HG02763 (cell line): ENCODE measurements at regions not wholly inside any gene's neighbourhood (a gene's known extent, or its start where the extent isn't known, plus 50 kb on each side); places are given as distances from the start of the nearest gene placed in this dataset.
A peak's percentile ranks its signal among the peaks of the same experiment; 100 is the strongest.

ENCODE experiments used
- ATAC-seq: cut with Tn5 transposase; IDR thresholded peaks from one replicate; pipeline ENCODE4 v1.9.1; 2021; ENCODE audit warnings: mild to moderate bottlenecking, moderate library complexity; ENCODE audit not compliant: unreplicated experiment

DNA sequence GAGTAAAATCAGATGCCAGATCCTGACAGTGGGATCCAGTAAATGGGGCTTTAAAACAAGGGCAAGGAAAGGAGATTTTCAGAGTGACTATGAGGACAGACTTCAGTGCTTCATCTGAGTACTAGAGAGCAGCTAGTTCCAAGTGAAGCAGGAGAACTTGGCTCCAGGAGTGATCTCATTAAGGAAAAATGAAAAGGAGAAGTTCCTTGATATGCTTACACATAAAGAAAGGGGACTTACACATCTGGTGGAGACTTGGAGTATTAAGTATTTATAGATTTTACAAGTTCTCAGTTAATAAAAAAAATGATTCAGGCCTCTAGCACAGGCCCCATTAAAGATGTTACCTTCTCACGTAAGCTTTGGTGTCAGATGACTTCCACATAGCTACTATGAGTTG, 105.8 kb downstream of the ICOS start:
- ATAC-seq = no peak

DNA sequence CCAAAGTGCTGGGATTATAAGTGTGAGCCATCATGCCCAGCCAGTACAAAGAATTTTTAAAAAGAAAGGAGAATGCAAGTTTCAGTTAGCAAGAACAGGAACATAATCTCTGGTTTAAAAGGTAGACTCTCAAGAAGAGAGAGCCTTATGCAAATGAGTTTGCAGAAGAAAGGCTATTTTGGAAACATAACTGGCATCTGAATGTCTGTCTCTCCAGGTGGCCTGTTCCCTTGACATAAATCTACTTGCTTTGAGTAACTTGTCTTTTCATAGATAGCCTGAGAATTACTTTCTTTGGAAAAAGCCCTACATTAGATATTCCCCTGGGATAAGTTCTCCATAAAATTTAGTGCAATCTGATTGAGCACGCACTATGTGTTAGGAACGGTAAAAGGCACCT, 109.6 kb downstream of the ICOS start:
- ATAC-seq = peak; percentile 91

DNA sequence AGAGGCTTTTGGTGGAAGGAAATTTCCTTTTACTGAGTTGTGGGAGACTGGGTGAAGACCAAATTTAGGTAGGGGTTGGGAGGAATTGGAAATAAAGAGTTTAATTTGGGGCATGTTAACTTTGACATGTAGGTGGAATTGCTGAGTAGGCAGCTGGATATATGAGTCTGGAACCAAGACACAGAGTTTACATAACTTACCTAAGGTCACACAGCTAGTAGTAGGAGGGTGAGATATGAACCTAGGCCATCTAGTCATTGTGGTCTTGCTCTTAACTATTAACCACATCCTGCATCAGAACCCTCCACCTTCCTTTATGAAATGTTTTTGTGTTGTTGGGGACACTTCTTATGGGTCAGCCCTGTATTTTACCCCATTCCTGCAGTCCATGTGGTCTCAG, 113.1 kb downstream of the ICOS start:
- peak; percentile 75 for ATAC-seq

DNA sequence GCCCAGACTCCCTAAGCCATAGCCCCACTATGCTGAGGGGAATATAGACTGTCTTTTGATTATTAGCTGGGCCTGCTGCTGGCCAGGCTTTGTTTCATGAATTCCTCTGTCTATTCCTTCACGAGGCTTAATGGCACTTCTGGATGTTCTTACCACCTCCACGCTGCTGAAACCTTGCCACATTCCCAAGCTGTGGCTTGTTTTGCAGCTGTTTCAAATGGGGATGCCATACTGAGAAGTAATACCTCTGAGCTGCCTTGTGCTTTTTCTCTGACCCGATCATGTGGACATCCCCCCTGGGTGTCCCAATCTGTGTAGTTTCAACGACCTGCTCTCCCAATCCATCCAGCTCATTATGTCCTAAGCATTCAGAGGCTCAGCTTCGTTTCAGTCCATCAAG, 114.1 kb downstream of the ICOS start:
- ATAC-seq = no peak

DNA sequence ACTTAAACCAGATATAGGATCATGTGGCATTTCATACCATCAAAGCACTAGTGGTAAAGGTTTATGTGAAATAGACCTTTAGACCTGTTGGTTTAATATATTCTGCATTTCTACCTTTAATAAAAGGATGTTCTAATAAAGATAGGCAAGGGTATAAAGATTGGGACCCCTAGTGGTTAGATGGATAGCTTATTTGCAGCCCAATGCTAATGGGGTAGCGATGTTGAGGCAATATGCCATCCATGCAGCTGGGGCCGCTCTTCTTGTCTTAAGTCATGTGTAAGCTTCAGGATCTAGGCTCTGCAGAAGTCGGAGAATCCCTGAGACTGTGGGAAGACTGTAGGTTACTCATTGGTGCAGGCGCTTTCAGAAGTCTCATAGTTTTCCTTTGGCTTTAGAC, 114.9 kb downstream of the ICOS start:
- ATAC-seq = no peak

DNA sequence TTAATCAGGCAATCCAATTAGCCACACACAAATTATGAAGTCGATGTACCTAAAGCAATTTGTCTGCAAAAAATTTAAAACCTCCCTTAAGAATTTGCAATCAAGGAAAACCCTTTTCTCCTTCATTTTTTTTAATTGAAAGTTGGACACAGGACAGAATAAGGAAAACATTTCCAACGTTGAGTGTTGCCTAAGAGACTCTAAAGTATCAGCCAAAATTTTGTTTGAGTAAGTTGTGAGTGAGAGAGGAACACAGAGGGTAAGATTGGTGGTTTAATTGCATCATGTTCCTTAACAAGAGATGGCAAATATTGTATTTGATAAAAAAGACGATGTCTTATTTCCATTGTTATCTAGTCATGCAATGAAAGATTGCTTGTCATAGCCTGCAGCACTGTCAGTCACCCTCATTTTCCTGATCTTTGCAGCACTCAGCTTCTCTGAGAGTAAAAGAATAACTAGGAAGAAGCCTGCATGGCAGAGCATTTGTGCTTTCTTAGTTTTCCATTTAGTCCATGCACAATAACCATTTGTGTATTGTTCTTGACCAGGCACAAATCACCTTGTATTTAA, 115.5 kb downstream of the ICOS start:
- ATAC-seq = no peak

DNA sequence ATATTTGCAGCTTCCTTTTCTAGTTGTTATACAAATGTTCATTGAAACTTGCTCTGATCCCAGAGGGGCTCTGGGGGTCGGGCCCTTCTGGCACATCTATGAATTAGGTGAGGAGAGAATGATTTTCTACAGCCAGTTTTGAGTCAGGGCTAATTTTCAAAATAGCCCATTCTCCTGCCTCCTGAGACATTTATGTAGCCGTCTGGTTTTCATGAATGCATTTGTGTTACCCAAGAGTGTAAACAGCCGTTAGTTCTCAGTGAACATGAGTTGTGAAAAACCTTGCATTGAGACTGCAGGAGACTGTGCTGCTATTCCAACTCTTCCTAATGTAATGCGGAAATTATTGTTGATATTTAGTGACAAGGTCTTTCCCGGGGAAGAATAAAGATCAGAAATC, 122.5 kb downstream of the ICOS start:
- no peak for ATAC-seq

DNA sequence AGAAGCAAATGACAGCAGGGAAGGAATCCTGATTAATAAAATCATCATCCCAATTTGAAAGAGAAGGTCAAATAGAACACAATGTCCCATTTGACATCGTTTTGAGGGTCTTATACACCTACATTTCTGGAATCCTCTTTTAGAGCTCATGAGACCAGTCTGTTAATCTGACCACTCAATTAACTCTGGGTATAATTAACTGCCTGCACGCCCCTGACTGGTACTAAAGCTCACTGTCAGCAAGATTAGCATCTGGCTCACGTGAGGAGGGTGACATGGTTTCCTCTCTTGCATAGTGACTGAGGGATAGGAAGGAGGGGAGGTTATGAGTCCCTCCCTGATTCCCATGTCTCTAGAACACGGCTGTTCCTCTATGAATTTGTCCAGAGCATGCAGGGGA, 124.3 kb downstream of the ICOS start:
- ATAC-seq = no peak

DNA sequence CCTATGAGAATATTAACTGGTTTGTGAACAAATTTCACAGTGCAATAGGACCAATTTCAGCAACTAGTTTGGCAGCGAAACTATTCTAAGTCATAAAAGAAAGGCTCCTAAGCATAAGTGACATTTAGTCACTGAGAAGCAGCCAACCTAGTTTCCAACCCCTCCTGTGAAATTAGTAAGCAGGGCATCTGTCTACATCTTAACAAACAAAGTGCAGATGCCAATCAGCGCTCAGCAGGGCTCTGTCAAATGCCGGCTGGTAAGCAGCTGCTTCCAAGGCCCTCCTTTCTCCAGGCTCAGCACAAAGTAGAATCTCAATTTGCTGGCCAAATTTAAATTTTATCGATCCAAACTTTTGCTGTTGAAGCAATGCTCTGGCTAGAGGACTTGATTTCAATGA, 124.7 kb downstream of the ICOS start:
- ATAC-seq = no peak

DNA sequence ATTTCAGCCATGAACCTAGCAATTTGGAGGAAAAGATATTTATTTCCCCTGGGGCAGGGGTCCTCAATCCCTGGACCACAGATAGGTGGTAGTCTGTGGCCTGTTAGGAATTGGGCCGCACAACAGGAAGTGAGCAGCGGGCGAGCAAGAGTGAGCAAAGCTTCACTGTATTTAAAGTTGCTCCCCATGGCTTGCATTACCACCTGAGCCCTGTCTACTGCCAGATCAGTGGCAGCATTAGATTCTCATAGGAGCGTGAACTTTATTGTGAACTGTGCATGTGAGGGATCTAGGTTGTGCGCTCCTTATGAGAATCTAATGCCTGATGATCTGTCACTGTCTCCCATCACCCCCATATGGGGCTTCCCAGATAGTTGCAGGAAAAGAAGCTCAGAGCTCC, 127.6 kb downstream of the ICOS start:
- no peak for ATAC-seq

DNA sequence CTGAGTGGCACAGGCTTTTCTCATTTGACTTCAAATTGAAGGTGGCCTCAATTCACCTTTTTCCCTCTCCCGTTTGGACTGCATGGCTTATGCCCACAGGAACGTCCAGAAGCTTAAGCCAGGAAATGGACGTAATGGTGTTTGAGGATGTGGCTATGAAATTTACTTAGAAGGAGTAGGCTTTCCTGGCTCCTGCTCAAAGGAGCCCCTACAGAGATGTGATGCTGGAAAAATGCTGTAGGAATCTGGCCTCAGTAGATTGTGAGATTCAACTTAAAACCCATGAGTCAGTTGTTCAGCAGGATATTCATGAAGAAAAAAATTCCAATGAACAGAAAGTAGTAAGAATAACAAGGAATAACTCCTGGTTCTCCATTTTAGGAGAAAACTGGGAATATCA, 129.0 kb downstream of the ICOS start:
- ATAC-seq = no peak

DNA sequence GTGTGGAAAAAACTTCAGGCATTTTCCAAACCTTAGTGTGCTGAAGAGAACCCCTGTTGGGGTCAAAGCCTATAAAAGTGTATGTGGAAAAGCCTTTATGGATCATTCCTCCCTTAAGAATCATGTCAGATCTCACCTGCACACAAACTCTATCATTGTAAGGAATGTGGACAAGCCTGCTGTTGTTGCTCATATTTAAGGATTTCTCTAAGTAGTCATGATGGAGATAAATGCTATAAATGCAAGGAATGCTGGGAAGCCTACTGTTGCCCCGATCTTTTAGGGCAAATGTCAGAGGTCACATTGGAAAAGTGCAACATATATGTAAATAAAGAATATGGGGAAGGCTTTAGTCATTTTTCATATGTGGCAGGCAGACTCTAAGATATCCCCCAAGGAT, 129.5 kb downstream of the ICOS start:
- ATAC-seq = no peak

DNA sequence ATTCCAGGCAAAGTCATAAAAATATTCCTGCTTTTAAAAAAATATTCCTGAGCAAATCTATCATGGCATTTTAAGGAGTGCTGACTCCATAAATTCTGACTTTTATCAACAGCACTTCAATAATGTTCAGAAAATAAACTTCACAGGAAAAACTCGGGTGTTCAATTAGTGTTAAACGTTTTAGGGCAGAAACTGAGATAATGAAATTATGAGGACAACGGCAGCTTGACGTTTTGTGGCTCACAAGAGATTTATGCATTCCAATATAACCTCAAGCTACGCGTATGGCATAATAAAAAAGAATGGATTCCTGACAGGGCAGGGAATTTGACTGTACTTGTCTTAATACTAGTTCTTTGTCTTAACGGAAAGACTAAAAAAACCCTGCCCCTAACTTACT, 133.2 kb downstream of the ICOS start:
- ATAC-seq = no peak

DNA sequence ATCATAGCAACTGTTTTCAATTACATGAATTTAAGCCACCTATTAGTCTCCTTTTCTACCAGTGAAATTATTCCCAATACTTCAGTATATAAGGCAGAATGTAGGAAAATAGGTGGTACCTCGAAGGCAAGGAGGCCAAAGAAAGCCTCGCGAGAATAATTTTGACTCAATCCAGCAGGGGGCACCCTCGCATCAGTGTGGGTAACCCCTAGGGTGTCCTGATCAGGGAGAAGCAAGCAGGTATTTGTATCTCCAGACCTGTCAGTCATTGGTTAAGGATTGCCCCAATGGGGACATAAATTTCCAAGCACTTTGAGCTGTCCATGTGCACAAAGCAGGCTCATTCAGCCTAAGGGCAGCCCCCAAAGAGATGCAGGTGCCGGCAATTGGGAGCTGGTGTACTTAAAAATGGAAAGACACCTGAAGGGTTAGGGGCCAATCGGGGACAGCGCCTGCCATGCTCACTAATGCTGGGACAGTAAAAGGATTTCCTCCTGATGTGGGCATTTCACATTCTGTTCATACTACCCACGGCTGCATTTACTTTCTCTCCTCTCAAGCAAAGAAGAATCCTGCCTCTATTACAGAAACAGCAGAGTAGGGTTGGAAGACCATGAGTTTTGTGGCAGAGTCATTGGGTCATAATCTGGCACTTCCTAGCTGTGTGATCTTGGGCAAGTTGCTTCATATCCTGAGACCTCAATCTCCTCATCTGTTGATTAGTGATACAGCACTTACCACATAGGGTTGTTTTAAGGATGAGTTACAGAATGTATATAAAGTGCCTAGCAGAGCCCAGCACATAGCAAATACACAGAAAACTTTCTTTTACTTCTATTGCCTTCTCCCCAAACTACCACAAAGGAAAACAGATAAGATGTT, 136.1 kb downstream of the ICOS start:
- ATAC-seq = no peak

DNA sequence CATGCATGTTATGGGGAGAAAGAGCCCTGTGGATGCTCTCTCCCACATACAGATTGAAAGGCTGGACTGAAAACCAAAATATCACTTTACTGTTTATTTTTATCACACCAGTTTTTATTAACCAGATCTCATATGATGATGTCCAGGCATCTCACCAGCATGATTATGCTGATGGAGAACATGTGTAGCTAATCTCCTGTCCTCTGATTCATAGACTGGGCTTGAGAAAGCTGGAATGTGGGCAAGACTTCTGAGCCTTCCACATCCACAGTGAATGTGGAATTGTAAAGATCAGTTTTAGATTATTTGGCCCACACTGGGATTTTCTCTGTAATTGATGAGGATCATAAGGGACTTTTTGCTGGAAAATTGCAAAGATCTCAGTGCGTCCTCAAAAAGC, 137.9 kb downstream of the ICOS start:
- ATAC-seq = no peak

DNA sequence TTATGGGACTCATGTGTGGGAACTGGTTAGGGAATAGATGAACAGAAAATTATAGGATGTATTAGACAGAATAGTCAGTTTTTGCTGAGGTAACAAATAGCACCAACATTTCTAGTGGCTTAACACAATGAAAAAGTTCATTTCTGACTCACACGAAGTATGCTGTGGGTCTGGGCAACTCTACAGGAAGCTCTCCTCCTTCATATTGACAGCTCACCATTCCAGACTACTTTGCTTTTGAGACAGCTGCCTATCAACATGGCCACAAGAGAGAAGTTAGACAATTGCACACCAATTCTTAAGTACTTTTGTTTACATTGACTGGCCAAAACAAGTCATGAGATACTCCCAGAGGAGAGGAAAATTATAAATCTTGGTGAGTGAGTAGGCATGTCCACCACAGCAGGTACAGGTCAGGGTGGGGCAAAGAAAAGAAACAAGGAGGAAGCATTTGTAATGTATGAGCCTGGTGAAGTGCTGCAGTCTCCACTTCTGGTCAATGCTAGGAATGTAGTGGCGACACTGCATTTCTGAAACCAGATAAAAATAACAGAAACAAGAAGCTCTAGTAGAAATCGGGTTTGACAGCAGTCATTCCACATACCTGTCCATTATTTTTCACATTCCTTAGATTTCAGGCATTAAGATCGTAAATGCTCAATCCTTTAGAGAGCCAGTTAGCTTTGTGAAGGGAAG, 141.6 kb downstream of the ICOS start:
- ATAC-seq = no peak

DNA sequence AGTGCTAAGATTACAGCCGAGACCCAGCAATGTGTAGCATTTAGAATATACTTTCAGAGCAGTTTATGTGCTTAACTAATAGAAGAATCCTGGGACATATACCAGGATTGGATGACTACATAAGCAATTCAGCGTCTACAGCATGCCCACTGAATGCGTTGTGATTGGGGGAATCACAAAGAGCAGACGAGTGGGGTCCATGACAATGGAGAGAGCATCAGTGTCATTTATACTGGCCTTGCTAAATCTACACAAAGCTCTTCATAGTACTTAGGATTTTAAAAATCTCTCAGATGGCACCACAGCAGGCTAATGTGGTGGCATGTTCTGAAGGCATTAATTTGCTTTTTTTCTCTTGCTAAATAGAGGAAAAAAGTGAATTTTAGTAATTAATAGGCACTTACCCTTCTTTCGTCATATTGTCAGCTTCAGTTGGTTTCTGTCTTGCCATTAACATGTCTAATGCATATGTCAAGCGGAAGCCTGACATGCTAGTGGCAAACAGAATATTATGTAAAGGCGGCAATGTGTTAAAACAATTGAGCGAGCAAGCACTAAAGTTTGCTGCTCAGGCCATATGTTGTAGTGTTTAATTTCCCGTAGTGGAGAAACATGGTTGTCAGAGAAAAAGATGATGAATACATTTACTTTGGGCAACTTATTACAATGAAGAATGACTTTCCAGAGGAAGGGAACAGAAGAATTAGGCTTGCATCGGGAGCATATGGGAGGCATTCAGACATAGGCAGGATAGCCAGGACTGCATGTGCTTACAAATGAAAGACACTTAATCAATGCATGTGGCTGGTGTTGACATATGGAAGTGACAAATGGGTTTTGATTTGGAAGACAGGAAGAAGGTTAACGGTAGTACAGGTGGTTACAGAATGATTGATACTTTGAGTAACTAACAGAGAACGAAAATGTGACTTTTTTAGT, 145.2 kb downstream of the ICOS start:
- ATAC-seq = no peak

DNA sequence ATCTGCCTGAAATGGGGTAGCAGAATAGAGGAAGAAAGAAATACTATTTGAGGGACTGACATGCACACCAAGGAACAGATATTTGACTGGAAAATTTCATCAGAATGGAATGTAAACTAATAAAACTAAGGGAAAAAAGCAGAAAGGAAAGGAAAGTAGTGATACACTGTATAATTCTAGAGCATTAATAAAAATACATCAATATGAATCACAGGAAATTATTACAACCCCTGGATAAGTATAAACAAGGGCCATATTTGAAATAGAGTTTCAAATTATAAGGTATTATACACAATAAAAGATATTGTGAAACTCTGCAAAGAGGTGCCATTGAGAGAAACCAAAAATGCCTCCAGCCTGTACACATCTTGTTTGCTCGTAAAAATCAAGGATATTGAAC, 149.6 kb downstream of the ICOS start:
- no peak for ATAC-seq

DNA sequence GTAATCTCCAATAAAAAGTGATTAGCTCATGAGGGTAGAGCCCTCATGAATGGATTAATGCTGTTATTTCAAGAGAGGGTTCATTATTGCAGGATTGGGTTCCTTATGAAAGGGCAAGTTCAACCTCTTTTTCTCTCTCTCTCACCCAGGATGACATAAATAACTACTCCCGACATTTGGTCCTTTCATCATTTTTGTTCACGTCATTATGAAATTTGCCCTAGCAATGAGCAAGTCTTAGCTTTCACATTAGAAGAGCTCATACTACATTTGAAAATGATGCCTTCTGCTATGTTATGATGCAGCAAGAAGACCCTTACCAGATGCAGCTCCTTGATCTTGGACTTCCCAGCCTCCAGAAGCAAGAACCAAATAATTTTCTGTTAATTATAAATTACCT, 152.5 kb downstream of the ICOS start:
- ATAC-seq = no peak

DNA sequence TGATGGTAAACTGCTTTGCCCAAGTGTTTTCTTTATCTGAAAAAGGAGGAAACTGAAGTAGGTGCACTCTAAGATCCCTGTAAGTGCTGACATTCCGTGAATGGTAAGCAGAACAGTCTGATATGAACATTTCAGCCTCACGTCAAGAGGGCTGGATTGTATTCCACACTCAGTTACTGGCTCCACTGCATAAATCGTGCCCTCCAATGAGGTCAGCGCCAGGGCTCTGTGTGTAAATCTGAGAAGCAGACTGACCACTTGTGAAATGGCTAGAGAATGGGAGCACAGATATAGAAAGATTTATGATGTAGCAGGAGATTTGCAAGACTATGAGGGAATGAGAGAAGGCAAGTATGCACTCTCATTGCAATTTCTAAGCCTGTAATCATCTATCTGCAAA, 153.0 kb downstream of the ICOS start:
- no peak for ATAC-seq

DNA sequence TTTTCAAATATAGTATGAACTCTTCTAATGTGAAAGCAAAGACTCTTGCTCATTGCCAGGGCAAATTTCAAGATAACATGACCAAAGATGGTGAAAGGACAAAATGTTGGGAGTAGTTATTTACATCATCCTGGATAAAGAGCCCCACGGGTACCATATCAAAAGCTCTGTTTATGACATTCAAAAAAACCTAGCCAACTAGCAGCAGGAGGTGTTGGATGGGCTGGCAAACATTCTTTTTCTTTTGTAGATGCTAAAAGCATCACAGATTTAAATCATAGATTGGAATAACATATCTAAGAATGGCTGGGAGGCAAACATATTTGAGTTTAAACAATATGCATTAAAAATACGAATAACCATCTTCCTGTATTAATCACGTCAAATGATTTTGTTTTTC, 153.5 kb downstream of the ICOS start:
- no peak for ATAC-seq
